ENCODE measurements at regions not wholly inside any gene's neighbourhood (a gene's known extent, or its start where the extent isn't known, plus 50 kb on each side); places are given as distances from the start of the nearest gene placed in this dataset.

GRCh38 chr7:16174253-16174652, 247.1 kb downstream of the CRPPA start:
- ATAC-seq (no peak), DNase-seq (no peak)
- whole genome bisulfite sequencing, 4 donors = 78 to 96% (median 92%) methylated on average over 4 of the region's 4 CpGs
- Histone ChIP-seq H3K4me1 (peaks cover 0 to 10% (median 0%) of the 10 kb centered on the region in 12 donors), H3K36me3 (no peaks in the 10 kb centered on the region), H3K4me3 (no peak overlapping the region), H3K27ac (no peak overlapping the region), H3K27me3 (no peaks in the 10 kb centered on the region), H3K9me3 (peaks cover 0 to 16% (median 2%) of the 10 kb centered on the region in 12 donors)
- TF ChIP-seq CTCF (IDR thresholded peaks at IDR 0.05) (no peak), POLR2A (IDR thresholded peaks at IDR 0.05) (no peak)
- intact Hi-C loops (cut with DNase I) = no loop called here

GRCh38 chr7:16172366-16172765, 249.0 kb downstream of the CRPPA start:
- Histone ChIP-seq H3K36me3 (no peaks in the 10 kb centered on the region), H3K4me1 (peaks cover 0 to 12% (median 0%) of the 10 kb centered on the region in 12 donors), H3K27me3 (no peaks in the 10 kb centered on the region), H3K9me3 (peaks cover 0 to 16% (median 2%) of the 10 kb centered on the region in 12 donors), H3K27ac (no peak overlapping the region), H3K4me3 (no peak overlapping the region)
- 92 to 98% (median 98%) methylated on average over 2 of the region's 2 CpGs for WGBS, 4 donors
- no peak for DNase-seq
- TF ChIP-seq POLR2A (IDR thresholded peaks at IDR 0.05) = no peak
- no peak for TF ChIP-seq CTCF (IDR thresholded peaks at IDR 0.05)
- no peak for ATAC-seq
- intact Hi-C loops (cut with DNase I) = no loop called here

GRCh38 chr7:16171928-16172327, 249.4 kb downstream of the CRPPA start:
- intact Hi-C loops (cut with DNase I) = no loop called here
- Histone ChIP-seq H3K36me3 (no peaks in the 10 kb centered on the region), H3K9me3 (peaks cover 0 to 16% (median 2%) of the 10 kb centered on the region in 12 donors), H3K27me3 (no peaks in the 10 kb centered on the region), H3K27ac (no peak overlapping the region), H3K4me1 (peaks cover 0 to 12% (median 0%) of the 10 kb centered on the region in 12 donors), H3K4me3 (no peak overlapping the region)
- no peak for TF ChIP-seq POLR2A (IDR thresholded peaks at IDR 0.05)
- no peak for TF ChIP-seq CTCF (IDR thresholded peaks at IDR 0.05)
- DNase-seq (no peak), ATAC-seq (no peak)
- WGBS, 4 donors = 82 to 87% (median 83%) methylated on average over 3 of the region's 3 CpGs

DNA sequence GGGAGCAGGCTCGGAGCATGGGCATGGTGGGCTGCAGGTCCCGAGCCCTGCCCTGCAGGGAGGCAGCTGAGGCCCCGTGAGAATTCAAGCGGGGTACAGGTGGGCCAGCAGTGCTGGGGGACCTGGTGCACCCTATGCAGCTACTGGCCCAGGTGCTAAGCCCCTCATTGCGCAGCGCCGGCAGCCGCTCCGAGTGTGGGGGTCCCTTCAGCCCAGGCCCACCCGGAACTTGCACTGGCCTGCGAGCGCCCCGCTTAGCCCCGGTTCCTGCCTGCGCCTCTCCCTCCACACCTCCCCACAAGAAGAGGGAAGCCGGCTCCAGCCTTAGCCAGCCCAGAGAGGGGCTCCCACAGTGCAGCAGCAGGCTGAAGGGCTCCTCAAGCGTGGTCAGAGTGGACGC, 250.7 kb downstream of the CRPPA start:
- Histone ChIP-seq H3K4me1 (peaks cover 0 to 12% (median 0%) of the 10 kb centered on the region in 12 donors), H3K9me3 (peaks cover 0 to 16% (median 2%) of the 10 kb centered on the region in 12 donors), H3K27me3 (no peaks in the 10 kb centered on the region), H3K36me3 (no peaks in the 10 kb centered on the region), H3K27ac (no peak overlapping the region), H3K4me3 (no peak overlapping the region)
- intact Hi-C loops (cut with DNase I) = no loop called here
- ATAC-seq (peak in 1 of 4 donors; percentile 38), DNase-seq (peak in 2 of 5 donors; percentile 21 to 58)
- WGBS, 4 donors = 96 to 98% (median 97%) methylated on average over 14 to 18 of the region's 18 CpGs
- TF ChIP-seq POLR2A (IDR thresholded peaks at IDR 0.05) (no peak), CTCF (IDR thresholded peaks at IDR 0.05) (no peak)
